Mucosa of descending colon (tissue), 3 donors: ENCODE measurements at regions not wholly inside any gene's neighbourhood (a gene's known extent, or its start where the extent isn't known, plus 50 kb on each side); places are given as distances from the start of the nearest gene placed in this dataset.

ENCODE experiments used
- ATAC-seq: fragments of 200-7000 bp; cut with Tn5 transposase; one replicate; pipeline ENCODE4 v1.9.1; 2020; ENCODE audit warnings: mild to moderate bottlenecking, moderate library complexity
- DNase-seq, 3 donors: peaks; one replicate each; pipeline ENCODE4 v3.0.0-alpha.2; 2020
- H3K36me3 ChIP-seq: fragments of 200-600 bp; one replicate; pipeline ENCODE4 v1.8.0; 2021; ENCODE audit warnings: low read depth, mild to moderate bottlenecking
- H3K4me1 ChIP-seq: fragments of 200-600 bp; one replicate; pipeline ENCODE4 v1.8.0; 2021; ENCODE audit warnings: low read depth, mild to moderate bottlenecking
- H3K4me3 ChIP-seq: fragments of 200-600 bp; one replicate; pipeline ENCODE4 v1.8.0; 2021; ENCODE audit warnings: mild to moderate bottlenecking
- H3K9me3 ChIP-seq: fragments of 200-600 bp; one replicate; pipeline ENCODE4 v1.8.0; 2021; ENCODE audit warnings: mild to moderate bottlenecking
- CTCF ChIP-seq: fragments of 200-600 bp; IDR thresholded peaks from one replicate; pipeline ENCODE4 v1.8.0; 2022; ENCODE audit warnings: antibody characterized with exemption, mild to moderate bottlenecking
- intact Hi-C, 2 donors: fragments of 100-400 bp; cut with DNase I in 1 of 2; cut with micrococcal nuclease in 1 of 2; formaldehyde crosslinking; loops; one replicate each; pipeline versions ENCODE4 v1.11.0 to v1.11.1; 2022; cut with DNase I, micrococcal nuclease
- donor health status: DM: no; HTN: no; CAD: no; lungs with moderate emphysema.
- donor health status: DM: no; HTN: no; CAD: no.
- donor health status: DM: no; HTN: yes; CAD: no.

- Histone ChIP-seq H3K9me3 (no peaks in the 10 kb centered on the region), H3K36me3 (no peaks in the 10 kb centered on the region), H3K4me3 (no peak overlapping the region), H3K4me1 (no peaks in the 10 kb centered on the region)
- no peak for TF ChIP-seq CTCF
- intact Hi-C loops, result no loop called here
- DNase-seq (no peak), ATAC-seq (no peak)
Observed at GRCh38 chrX:7412840-7413239, 264.9 kb upstream of the PUDP start.

GRCh38 chrX:7409866-7410265 is 261.9 kb upstream of the PUDP start:
- no peaks in the 10 kb centered on the region for H3K36me3 ChIP-seq
- intact Hi-C loops, result no loop called here
- H3K9me3 ChIP-seq, result no peaks in the 10 kb centered on the region
- ATAC-seq (no peak), DNase-seq (no peak)
- H3K4me1 ChIP-seq, result no peaks in the 10 kb centered on the region
- no peak overlapping the region for H3K4me3 ChIP-seq
- TF ChIP-seq CTCF, result no peak

- ATAC-seq (no peak), DNase-seq (no peak)
- no peaks in the 10 kb centered on the region for H3K9me3 ChIP-seq
- TF ChIP-seq CTCF, result no peak
- intact Hi-C loops, result no loop called here
- H3K4me1 ChIP-seq, result no peaks in the 10 kb centered on the region
- no peak overlapping the region for H3K4me3 ChIP-seq
- no peaks in the 10 kb centered on the region for H3K36me3 ChIP-seq
Observed at GRCh38 chrX:7399373-7399772, 251.4 kb upstream of the PUDP start.

- no peak for TF ChIP-seq CTCF
- intact Hi-C loops, result no loop called here
- H3K4me3 ChIP-seq, result no peak overlapping the region
- DNase-seq (no peak), ATAC-seq (no peak)
- no peaks in the 10 kb centered on the region for H3K36me3 ChIP-seq
- no peaks in the 10 kb centered on the region for H3K4me1 ChIP-seq
- no peaks in the 10 kb centered on the region for H3K9me3 ChIP-seq
Observed at GRCh38 chrX:7390441-7390840, 242.5 kb upstream of the PUDP start.

- TF ChIP-seq CTCF, result no peak
- intact Hi-C loops, result no loop called here
- ATAC-seq (no peak), DNase-seq (no peak)
- no peaks in the 10 kb centered on the region for H3K36me3 ChIP-seq
- no peaks in the 10 kb centered on the region for H3K4me1 ChIP-seq
- no peaks in the 10 kb centered on the region for H3K9me3 ChIP-seq
- no peak overlapping the region for H3K4me3 ChIP-seq
Observed at GRCh38 chrX:7389576-7389975, 241.6 kb upstream of the PUDP start.

- no peak for TF ChIP-seq CTCF
- Histone ChIP-seq H3K9me3 (no peaks in the 10 kb centered on the region), H3K4me1 (no peaks in the 10 kb centered on the region), H3K36me3 (no peaks in the 10 kb centered on the region), H3K4me3 (no peak overlapping the region)
- intact Hi-C loops, result no loop called here
- no peak for ATAC-seq
- DNase-seq, result no peak
Observed at GRCh38 chrX:7385131-7385530, 237.2 kb upstream of the PUDP start.
